Ishikawa (cell line): ENCODE measurements at regions not wholly inside any gene's neighbourhood (a gene's known extent, or its start where the extent isn't known, plus 50 kb on each side); places are given as distances from the start of the nearest gene placed in this dataset.

Source experiments
- CREB1 ChIP-seq: IDR thresholded peaks from 2 replicates; pipeline ENCODE4 v1.6.1; 2012; ENCODE audit warnings: low read depth
- EGR1 ChIP-seq: IDR thresholded peaks from 2 replicates; pipeline ENCODE4 v1.6.1; 2012
- EP300 ChIP-seq: IDR thresholded peaks from 2 replicates; pipeline ENCODE4 v1.6.1; 2012; ENCODE audit warnings: borderline replicate concordance
- FOXM1 ChIP-seq: IDR thresholded peaks from 2 replicates; pipeline ENCODE4 v1.6.1; 2012; ENCODE audit warnings: low read depth, borderline replicate concordance
- MAX ChIP-seq: IDR thresholded peaks from 2 replicates; pipeline ENCODE4 v1.6.1; 2012
- REST ChIP-seq: IDR thresholded peaks from 2 replicates; pipeline ENCODE4 v1.6.1; 2012; ENCODE audit warnings: low read depth, mild to moderate bottlenecking
- TCF12 ChIP-seq: IDR thresholded peaks from 2 replicates; pipeline ENCODE4 v1.6.1; 2012; ENCODE audit warnings: low read depth

DNA sequence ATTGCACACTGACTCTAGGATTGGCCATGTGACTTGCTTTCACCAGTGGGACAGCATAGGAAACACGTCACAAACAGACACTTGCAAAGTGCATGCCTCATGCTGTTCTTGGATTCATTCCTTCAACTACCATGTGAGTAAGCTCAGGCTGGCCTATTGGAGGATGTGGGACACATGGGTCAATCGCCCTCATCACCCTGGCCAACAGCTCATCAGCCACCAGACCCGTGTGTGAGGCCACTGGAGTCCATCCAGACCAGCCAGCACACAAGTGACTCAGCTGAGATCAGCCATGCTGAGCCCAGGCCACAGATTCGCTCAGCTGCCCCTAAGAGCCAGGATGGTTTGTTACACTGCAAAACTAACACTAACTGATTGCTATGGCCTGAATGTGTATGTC, 216.1 kb upstream of the GRIK3 start:
- TF ChIP-seq TCF12 (no peak), EGR1 (no peak), FOXM1 (no peak), EP300 (no peak), CREB1 (no peak), REST (no peak), MAX (no peak)
